Uterus (tissue), 3 donors: ENCODE measurements at regions not wholly inside any gene's neighbourhood (a gene's known extent, or its start where the extent isn't known, plus 50 kb on each side); places are given as distances from the start of the nearest gene placed in this dataset.

ENCODE experiments used
- DNase-seq, 2 donors: peaks; one replicate each; pipeline ENCODE4 v3.0.0-alpha.2; 2019 to 2020
- H3K27ac ChIP-seq, 2 donors: fragments of 200-600 bp; sonication (generic); 1 replicate in 1 of 2; 2 replicates in 1 of 2; pipeline ENCODE4 v1.5.1; 2016 to 2018
- H3K27me3 ChIP-seq, 2 donors: fragments of 200-600 bp; sonication (generic); one replicate each; pipeline ENCODE4 v1.5.1; 2018 to 2019; ENCODE audit warnings: control low read depth in 1 of 2
- H3K36me3 ChIP-seq, 2 donors: fragments of 200-600 bp; sonication (generic); one replicate each; pipeline ENCODE4 v1.5.1; 2019; ENCODE audit warnings: control low read depth in 1 of 2
- H3K4me1 ChIP-seq, 2 donors: fragments of 200-600 bp; sonication (generic); one replicate each; pipeline ENCODE4 v1.5.1; 2018 to 2019; ENCODE audit warnings: control low read depth in 1 of 2
- H3K4me3 ChIP-seq, 2 donors: fragments of 200-600 bp; sonication (generic); 1 replicate in 1 of 2; 2 replicates in 1 of 2; pipeline ENCODE4 v1.5.1; 2018 to 2019; ENCODE audit warnings: mild to moderate bottlenecking in 1 of 2
- H3K9me3 ChIP-seq, 2 donors: fragments of 200-600 bp; sonication (generic); one replicate each; pipeline ENCODE4 v1.5.1; 2019; ENCODE audit warnings: control low read depth in 1 of 2
- CTCF ChIP-seq, 4 experiments: fragments of 200-600 bp in 2 of 4; fragments of 450-650 bp in 2 of 4; sonication (generic) in 2 of 4; IDR thresholded peaks; one replicate each; pipeline ENCODE4 v1.5.1; 2016 to 2019; ENCODE audit warnings: antibody characterized with exemption in 4 of 4, mild to moderate bottlenecking in 2 of 4, moderate library complexity in 1 of 4
- POLR2A ChIP-seq, 2 donors: fragments of 450-650 bp; IDR thresholded peaks; one replicate each; pipeline ENCODE4 v1.6.1; 2016; ENCODE audit warnings: antibody characterized with exemption in 2 of 2, mild to moderate bottlenecking in 1 of 2, moderate library complexity in 1 of 2
- intact Hi-C: fragments of 100-400 bp; cut with DNase I; formaldehyde crosslinking; loops from one replicate; pipeline ENCODE4 v1.15.1; 2023; ENCODE audit warnings: low total_unique reads
- donor health status: DM: yes; HTN: yes; CAD: no.

GRCh38 chr12:77236066-77236465 lies 170.7 kb upstream of the E2F7 start:
- Histone ChIP-seq H3K9me3 (no peaks in the 10 kb centered on the region), H3K36me3 (no peaks in the 10 kb centered on the region), H3K4me1 (no peaks in the 10 kb centered on the region), H3K4me3 (no peak overlapping the region), H3K27me3 (no peaks in the 10 kb centered on the region), H3K27ac (no peak overlapping the region)
- no peak for DNase-seq
- TF ChIP-seq CTCF (IDR thresholded peaks at IDR 0.05) (no peak), POLR2A (IDR thresholded peaks at IDR 0.05) (no peak)
- intact Hi-C loops = no loop called here

- no peaks in the 10 kb centered on the region for H3K36me3 ChIP-seq
- intact Hi-C loops = no loop called here
- peak overlapping the region in 1 of 2 donors; percentile 40 for H3K27ac ChIP-seq
- H3K27me3 ChIP-seq = no peaks in the 10 kb centered on the region
- H3K4me1 ChIP-seq = no peaks in the 10 kb centered on the region
- no peaks in the 10 kb centered on the region for H3K9me3 ChIP-seq
- DNase-seq = peak; percentile 30 to 42
- no peak overlapping the region for H3K4me3 ChIP-seq
- no peak for TF ChIP-seq POLR2A (IDR thresholded peaks at IDR 0.05)
- no peak for TF ChIP-seq CTCF (IDR thresholded peaks at IDR 0.05)
Observed at GRCh38 chr12:77232045-77232444, 166.7 kb upstream of the E2F7 start.

GRCh38 chr12:77231501-77231918 lies 166.1 kb upstream of the E2F7 start:
- TF ChIP-seq POLR2A (IDR thresholded peaks at IDR 0.05) (no peak), CTCF (IDR thresholded peaks at IDR 0.05) (no peak)

GRCh38 chr12:77229640-77230442 lies 164.5 kb upstream of the E2F7 start:
- Histone ChIP-seq H3K36me3 (no peaks in the 10 kb centered on the region), H3K27ac (no peak overlapping the region), H3K27me3 (no peaks in the 10 kb centered on the region), H3K9me3 (no peaks in the 10 kb centered on the region), H3K4me3 (no peak overlapping the region), H3K4me1 (no peaks in the 10 kb centered on the region)
- no peak for DNase-seq
- intact Hi-C loops = no loop called here
- no peak for TF ChIP-seq CTCF (IDR thresholded peaks at IDR 0.05)
- TF ChIP-seq POLR2A (IDR thresholded peaks at IDR 0.05) = no peak

More at GRCh38 chr12:77231501-77231918, 166.1 kb upstream of the E2F7 start:
- Histone ChIP-seq H3K27me3 (no peaks in the 10 kb centered on the region), H3K9me3 (no peaks in the 10 kb centered on the region), H3K4me3 (no peak overlapping the region), H3K36me3 (no peaks in the 10 kb centered on the region), H3K4me1 (no peaks in the 10 kb centered on the region), H3K27ac (peak overlapping the region; percentile 34 to 40)
- peak; percentile 75 to 76 for DNase-seq
- intact Hi-C loops = no loop called here

GRCh38 chr12:77228376-77228775 lies 163.0 kb upstream of the E2F7 start:
- DNase-seq = no peak
- Histone ChIP-seq H3K4me3 (no peak overlapping the region), H3K27me3 (no peaks in the 10 kb centered on the region), H3K36me3 (no peaks in the 10 kb centered on the region), H3K4me1 (no peaks in the 10 kb centered on the region), H3K27ac (no peak overlapping the region), H3K9me3 (no peaks in the 10 kb centered on the region)
- intact Hi-C loops = no loop called here
- no peak for TF ChIP-seq CTCF (IDR thresholded peaks at IDR 0.05)
- no peak for TF ChIP-seq POLR2A (IDR thresholded peaks at IDR 0.05)
